Body of pancreas (tissue), 4 donors: ENCODE measurements at regions not wholly inside any gene's neighbourhood (a gene's known extent, or its start where the extent isn't known, plus 50 kb on each side); places are given as distances from the start of the nearest gene placed in this dataset.

ENCODE experiments used
- ATAC-seq: fragments of 150-250 bp; one replicate; pipeline ENCODE4 v1.9.1; 2016
- DNase-seq, 4 donors: peaks; one replicate each; pipeline ENCODE4 v3.0.0-alpha.2; 2019
- H3K27ac ChIP-seq, 4 donors: fragments of 200-600 bp; sonication (generic); 1 replicate in 3 of 4; 2 replicates in 1 of 4; pipeline versions ENCODE4 v1.5.1 to v1.6.1; 2016 to 2019; ENCODE audit warnings: mild to moderate bottlenecking in 1 of 4, mixed read lengths in 1 of 4, moderate library complexity in 1 of 4
- H3K27me3 ChIP-seq, 2 donors: fragments of 200-600 bp; sonication (generic); one replicate each; pipeline ENCODE4 v1.6.0; 2016; ENCODE audit warnings: mild to moderate bottlenecking in 1 of 2
- H3K36me3 ChIP-seq, 2 donors: fragments of 200-600 bp; sonication (generic); replicated peaks in 1 of 2; 2 replicates each; pipeline ENCODE4 v1.5.1; 2016; ENCODE audit warnings: low read depth in 2 of 2; ENCODE audit not compliant: insufficient read depth in 1 of 2
- H3K4me1 ChIP-seq: fragments of 200-600 bp; sonication (generic); one replicate; pipeline ENCODE4 v1.6.0; 2016
- H3K4me3 ChIP-seq, 2 donors: fragments of 200-600 bp; sonication (generic); 1 replicate in 1 of 2; 2 replicates in 1 of 2; pipeline ENCODE4 v1.5.1; 2016 to 2019
- H3K9me3 ChIP-seq, 3 donors: fragments of 200-600 bp; sonication (generic); 1 replicate in 2 of 3; 2 replicates in 1 of 3; pipeline ENCODE4 v1.5.1; 2016
- CTCF ChIP-seq, 7 experiments: fragments of 450-650 bp in 4 of 7; fragments of 200-600 bp in 3 of 7; sonication (generic) in 3 of 7; IDR thresholded peaks; one replicate each; pipeline ENCODE4 v1.5.1; 2016 to 2019; ENCODE audit warnings: antibody characterized with exemption in 7 of 7
- POLR2A ChIP-seq, 3 donors: fragments of 450-650 bp; IDR thresholded peaks; one replicate each; pipeline ENCODE4 v1.6.1; 2016; ENCODE audit warnings: antibody characterized with exemption in 3 of 3, mild to moderate bottlenecking in 2 of 3
- WGBS, 2 donors: methylation state at CpG; one replicate each; pipeline ENCODE4 v1.1.5; 2017; 5-methylcytosine and 5-hydroxymethylcytosine counted together
- intact Hi-C: fragments of 100-400 bp; cut with DNase I; formaldehyde crosslinking; loops from one replicate; pipeline ENCODE4 v1.15.1; 2023

- Histone ChIP-seq H3K27me3 (no peaks in the 10 kb centered on the region), H3K9me3 (no peaks in the 10 kb centered on the region), H3K4me3 (no peak overlapping the region), H3K4me1 (no peaks in the 10 kb centered on the region), H3K36me3 (no peaks in the 10 kb centered on the region), H3K27ac (no peak overlapping the region)
- TF ChIP-seq CTCF (IDR thresholded peaks at IDR 0.05) (no peak), POLR2A (IDR thresholded peaks at IDR 0.05) (no peak)
- 27 to 31% methylated on average over 3 of the region's 3 CpGs for WGBS, 2 donors
- DNase-seq (no peak), ATAC-seq (no peak)
- intact Hi-C loops: no loop called here
Observed at GRCh38 chr4:31290836-31291235, 570.7 kb downstream of the PCDH7 start.

- Histone ChIP-seq H3K4me1 (no peaks in the 10 kb centered on the region), H3K36me3 (no peaks in the 10 kb centered on the region), H3K27ac (no peak overlapping the region), H3K4me3 (no peak overlapping the region), H3K9me3 (no peaks in the 10 kb centered on the region), H3K27me3 (no peaks in the 10 kb centered on the region)
- intact Hi-C loops: no loop called here
- no peak for TF ChIP-seq CTCF (IDR thresholded peaks at IDR 0.05)
- ATAC-seq (no peak), DNase-seq (no peak)
- whole genome bisulfite sequencing, 2 donors: 52 to 72% methylated on average over 1 of the region's 1 CpG
Observed at GRCh38 chr4:31291238-31291637, 571.1 kb downstream of the PCDH7 start.

GRCh38 chr4:31294655-31295480 is 574.7 kb downstream of the PCDH7 start:
- 73 to 75% methylated on average over 7 of the region's 7 CpGs for WGBS, 2 donors
- no peak overlapping the region for H3K4me3 ChIP-seq
- H3K36me3 ChIP-seq: no peaks in the 10 kb centered on the region
- no peaks in the 10 kb centered on the region for H3K27me3 ChIP-seq
- no peak for TF ChIP-seq POLR2A (IDR thresholded peaks at IDR 0.05)
- TF ChIP-seq CTCF (IDR thresholded peaks at IDR 0.05): no peak
- H3K4me1 ChIP-seq: no peaks in the 10 kb centered on the region
- no peak overlapping the region for H3K27ac ChIP-seq
- ATAC-seq (no peak), DNase-seq (no peak)
- H3K9me3 ChIP-seq: no peaks in the 10 kb centered on the region
- intact Hi-C loops: no loop called here

GRCh38 chr4:31298737-31299136 is 578.6 kb downstream of the PCDH7 start:
- Histone ChIP-seq H3K27ac (no peak overlapping the region), H3K27me3 (no peaks in the 10 kb centered on the region), H3K4me1 (no peaks in the 10 kb centered on the region), H3K4me3 (no peak overlapping the region), H3K36me3 (no peaks in the 10 kb centered on the region), H3K9me3 (no peaks in the 10 kb centered on the region)
- ATAC-seq (no peak), DNase-seq (no peak)
- WGBS, 2 donors: 57 to 70% methylated on average over 1 of the region's 1 CpG
- intact Hi-C loops: no loop called here
- TF ChIP-seq POLR2A (IDR thresholded peaks at IDR 0.05): no peak
- no peak for TF ChIP-seq CTCF (IDR thresholded peaks at IDR 0.05)

- no peak overlapping the region for H3K4me3 ChIP-seq
- TF ChIP-seq CTCF (IDR thresholded peaks at IDR 0.05) (no peak), POLR2A (IDR thresholded peaks at IDR 0.05) (no peak)
- no peaks in the 10 kb centered on the region for H3K27me3 ChIP-seq
- H3K36me3 ChIP-seq: no peaks in the 10 kb centered on the region
- intact Hi-C loops: no loop called here
- ATAC-seq: no peak
- H3K9me3 ChIP-seq: no peaks in the 10 kb centered on the region
- H3K4me1 ChIP-seq: no peaks in the 10 kb centered on the region
- WGBS, 2 donors: 55 to 64% methylated on average over 5 of the region's 5 CpGs
- no peak overlapping the region for H3K27ac ChIP-seq
- DNase-seq: no peak
Observed at GRCh38 chr4:31307029-31307428, 586.9 kb downstream of the PCDH7 start.
